ENCODE measurements at regions not wholly inside any gene's neighbourhood (a gene's known extent, or its start where the extent isn't known, plus 50 kb on each side); places are given as distances from the start of the nearest gene placed in this dataset.

DNA sequence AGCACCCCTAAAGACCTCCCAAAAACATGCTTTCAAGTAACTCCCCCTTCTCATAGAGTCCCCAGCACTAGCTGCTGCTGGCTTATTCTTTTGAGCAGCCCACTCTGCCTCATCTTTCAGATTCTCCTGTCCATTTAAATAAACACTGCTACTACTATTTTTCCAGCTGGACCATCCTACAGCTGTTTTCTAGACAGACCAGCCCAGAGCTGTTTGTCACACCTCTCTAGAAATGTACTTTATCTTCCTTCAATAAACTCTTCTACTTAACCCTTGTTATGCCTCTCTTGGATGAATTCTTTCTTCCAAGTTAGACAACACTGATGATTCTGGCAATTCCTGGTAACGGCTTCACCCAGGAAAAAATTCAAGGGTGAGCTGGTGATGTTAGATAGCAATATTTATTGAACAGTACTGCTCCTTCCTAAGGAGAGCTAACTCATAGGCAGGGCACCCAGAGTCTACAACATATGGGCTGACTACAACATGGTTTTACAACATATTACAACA, 995.7 kb downstream of the LRFN5 start:
- TF ChIP-seq CTCF (IDR thresholded peaks at IDR 0.05; ENCODE audit: low read depth, low read length, poor library complexity, severe bottlenecking) (no peak), EZH2phosphoT487 (IDR thresholded peaks at IDR 0.05; ENCODE audit: borderline replicate concordance, low read length) (no peak)
